Gastrocnemius medialis (tissue), 4 donors: ENCODE measurements at regions not wholly inside any gene's neighbourhood (a gene's known extent, or its start where the extent isn't known, plus 50 kb on each side); places are given as distances from the start of the nearest gene placed in this dataset.
"Not testable (repeated sequence)": the region's sequence is repeated elsewhere in the genome, so short reads cannot be mapped to it uniquely, and the experiment has no call there.

Experiments used
- ATAC-seq, 2 donors: fragments of 150-250 bp; one replicate each; pipeline ENCODE4 v1.9.1; 2016
- DNase-seq, 2 donors: peaks; one replicate each; pipeline ENCODE4 v3.0.0-alpha.2; 2019
- H3K27ac ChIP-seq, 4 donors: fragments of 200-600 bp; sonication (generic); 1 replicate in 1 of 4; 2 replicates in 3 of 4; pipeline ENCODE4 v1.5.1; 2016 to 2018; ENCODE audit warnings: mild to moderate bottlenecking in 2 of 4, moderate library complexity in 1 of 4
- H3K27me3 ChIP-seq, 3 donors: fragments of 200-600 bp; sonication (generic) in 2 of 3; 1 replicate in 1 of 3; 2 replicates in 2 of 3; pipeline versions ENCODE4 v1.5.1 to v1.6.0; 2016 to 2019; ENCODE audit warnings: mild to moderate bottlenecking in 1 of 3, moderate library complexity in 1 of 3
- H3K36me3 ChIP-seq, 2 donors: fragments of 200-600 bp; sonication (generic) in 1 of 2; one replicate each; pipeline ENCODE4 v1.5.1; 2017 to 2018
- H3K4me1 ChIP-seq, 2 donors: fragments of 200-600 bp; sonication (generic) in 1 of 2; one replicate each; pipeline ENCODE4 v1.5.1; 2016 to 2017; ENCODE audit warnings: mild to moderate bottlenecking in 2 of 2
- H3K4me3 ChIP-seq, 4 donors: fragments of 200-600 bp; sonication (generic) in 3 of 4; 1 replicate in 1 of 4; 2 replicates in 3 of 4; pipeline ENCODE4 v1.5.1; 2016 to 2019; ENCODE audit warnings: mild to moderate bottlenecking in 2 of 4
- H3K9me3 ChIP-seq, 3 donors: fragments of 200-600 bp; sonication (generic) in 2 of 3; 1 replicate in 1 of 3; 2 replicates in 2 of 3; pipeline ENCODE4 v1.5.1; 2016 to 2019
- POLR2A ChIP-seq, 2 donors: fragments of 450-650 bp; IDR thresholded peaks; one replicate each; pipeline ENCODE4 v1.6.1; 2017; ENCODE audit warnings: antibody characterized with exemption in 2 of 2, mild to moderate bottlenecking in 2 of 2, moderate library complexity in 2 of 2
- in situ Hi-C, 4 donors: fragments of 200-750 bp; cut with MboI; loops; one replicate each; pipeline versions ENCODE4 v1.15.0 to v1.8.0; 2017; ENCODE audit warnings: low sequenced_read_pairs in 4 of 4
- intact Hi-C: fragments of 100-400 bp; cut with DNase I; formaldehyde crosslinking; loops from one replicate; pipeline ENCODE4 v1.15.1; 2023; ENCODE audit warnings: low total_unique reads
- TF ChIP-seq, protein P1 (sequence below), 5 experiments: fragments of 450-650 bp in 3 of 5; fragments of 200-600 bp in 2 of 5; sonication (generic) in 2 of 5; IDR thresholded peaks in 4 of 5; conservative IDR thresholded peaks in 1 of 5; 1 replicate in 4 of 5; 2 replicates in 1 of 5; pipeline ENCODE4 v1.5.1; 2016 to 2019; ENCODE audit warnings: antibody characterized with exemption in 5 of 5, mild to moderate bottlenecking in 3 of 5, moderate library complexity in 3 of 5

DNA sequence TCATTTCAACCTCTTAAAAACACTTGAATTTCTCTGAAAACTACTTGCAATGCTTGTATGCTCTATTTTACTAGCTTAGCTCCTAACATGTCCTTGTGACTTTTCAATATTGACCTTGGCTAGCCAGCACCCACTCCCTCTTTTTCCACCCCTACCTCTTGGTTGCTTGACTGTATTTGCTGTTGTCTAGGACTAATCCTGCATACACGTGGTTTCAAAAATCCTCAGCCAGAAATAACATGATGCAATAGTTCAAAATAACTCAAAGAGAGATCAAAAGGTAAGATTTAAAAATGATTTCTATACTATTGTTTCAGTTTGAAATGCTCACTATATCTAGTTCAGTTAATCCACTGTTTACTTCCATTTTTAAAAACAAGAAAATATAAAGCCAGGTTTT lies 102.3 kb upstream of the TBX18 start:
- no peaks in the 10 kb centered on the region for H3K27me3 ChIP-seq
- ATAC-seq (no peak), DNase-seq (no peak)
- intact Hi-C loops (no loop called here), in situ Hi-C loops (no loop called here)
- no peaks in the 10 kb centered on the region for H3K4me1 ChIP-seq
- TF ChIP-seq POLR2A (IDR thresholded peaks at IDR 0.05), result no peak
- TF ChIP-seq, protein P1, sequence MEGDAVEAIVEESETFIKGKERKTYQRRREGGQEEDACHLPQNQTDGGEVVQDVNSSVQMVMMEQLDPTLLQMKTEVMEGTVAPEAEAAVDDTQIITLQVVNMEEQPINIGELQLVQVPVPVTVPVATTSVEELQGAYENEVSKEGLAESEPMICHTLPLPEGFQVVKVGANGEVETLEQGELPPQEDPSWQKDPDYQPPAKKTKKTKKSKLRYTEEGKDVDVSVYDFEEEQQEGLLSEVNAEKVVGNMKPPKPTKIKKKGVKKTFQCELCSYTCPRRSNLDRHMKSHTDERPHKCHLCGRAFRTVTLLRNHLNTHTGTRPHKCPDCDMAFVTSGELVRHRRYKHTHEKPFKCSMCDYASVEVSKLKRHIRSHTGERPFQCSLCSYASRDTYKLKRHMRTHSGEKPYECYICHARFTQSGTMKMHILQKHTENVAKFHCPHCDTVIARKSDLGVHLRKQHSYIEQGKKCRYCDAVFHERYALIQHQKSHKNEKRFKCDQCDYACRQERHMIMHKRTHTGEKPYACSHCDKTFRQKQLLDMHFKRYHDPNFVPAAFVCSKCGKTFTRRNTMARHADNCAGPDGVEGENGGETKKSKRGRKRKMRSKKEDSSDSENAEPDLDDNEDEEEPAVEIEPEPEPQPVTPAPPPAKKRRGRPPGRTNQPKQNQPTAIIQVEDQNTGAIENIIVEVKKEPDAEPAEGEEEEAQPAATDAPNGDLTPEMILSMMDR (IDR thresholded peaks at IDR 0.05 in 4 of 5, conservative IDR thresholded peaks at IDR 0.05 in 1 of 5), result no peak
- no peak overlapping the region for H3K27ac ChIP-seq
- no peaks in the 10 kb centered on the region for H3K9me3 ChIP-seq
- no peaks in the 10 kb centered on the region for H3K36me3 ChIP-seq
- H3K4me3 ChIP-seq, result no peak overlapping the region

DNA sequence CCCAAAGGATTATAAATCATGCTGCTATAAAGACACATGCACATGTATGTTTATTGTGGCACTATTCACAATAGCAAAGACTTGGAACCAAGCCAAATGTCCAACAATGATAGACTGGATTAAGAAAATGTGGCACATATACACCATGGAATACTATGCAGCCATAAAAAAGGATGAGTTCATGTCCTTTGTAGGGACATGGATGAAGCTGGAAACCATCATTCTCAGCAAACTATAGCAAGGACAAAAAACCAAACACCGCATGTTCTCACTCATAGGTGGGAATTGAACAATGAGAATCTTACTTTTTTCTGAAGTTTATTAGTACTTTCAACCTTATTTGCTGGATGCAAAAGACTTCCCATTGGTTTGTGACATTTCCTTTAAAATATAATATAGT lies 101.0 kb upstream of the TBX18 start:
- in situ Hi-C loops, ATAC-seq, H3K9me3 ChIP-seq: not testable (repeated sequence)

DNA sequence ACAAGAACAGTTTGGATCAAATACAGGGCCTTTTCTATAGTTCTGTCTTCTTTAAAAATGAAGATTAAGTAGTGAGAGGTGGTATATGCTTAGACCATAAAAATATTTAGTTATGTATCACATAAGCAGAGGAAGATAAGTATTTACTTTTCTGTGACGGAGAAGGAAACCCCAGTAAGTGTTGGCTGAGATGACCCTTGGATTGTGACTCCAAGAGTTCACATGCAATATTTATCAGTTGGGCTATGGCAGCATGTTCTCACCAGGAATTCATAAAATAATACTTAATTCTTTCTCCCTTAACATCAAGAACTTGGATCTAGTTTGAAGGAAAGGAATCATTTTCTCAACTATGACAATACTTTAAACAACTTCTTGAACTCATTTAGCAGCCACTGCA lies 98.4 kb upstream of the TBX18 start:
- TF ChIP-seq, protein P1 (IDR thresholded peaks at IDR 0.05 in 4 of 5, conservative IDR thresholded peaks at IDR 0.05 in 1 of 5), result no peak
- TF ChIP-seq POLR2A (IDR thresholded peaks at IDR 0.05), result no peak
- Histone ChIP-seq H3K36me3 (no peaks in the 10 kb centered on the region), H3K4me1 (no peaks in the 10 kb centered on the region), H3K9me3 (no peaks in the 10 kb centered on the region), H3K27ac (no peak overlapping the region), H3K4me3 (no peak overlapping the region), H3K27me3 (no peaks in the 10 kb centered on the region)
- no peak for ATAC-seq
- intact Hi-C loops (no loop called here), in situ Hi-C loops (no loop called here)
- DNase-seq, result no peak

More for the DNA sequence above, 101.0 kb upstream of the TBX18 start:
- H3K27ac ChIP-seq, intact Hi-C loops, H3K36me3 ChIP-seq, DNase-seq, H3K4me1 ChIP-seq, H3K4me3 ChIP-seq, H3K27me3 ChIP-seq: not testable (repeated sequence)

DNA sequence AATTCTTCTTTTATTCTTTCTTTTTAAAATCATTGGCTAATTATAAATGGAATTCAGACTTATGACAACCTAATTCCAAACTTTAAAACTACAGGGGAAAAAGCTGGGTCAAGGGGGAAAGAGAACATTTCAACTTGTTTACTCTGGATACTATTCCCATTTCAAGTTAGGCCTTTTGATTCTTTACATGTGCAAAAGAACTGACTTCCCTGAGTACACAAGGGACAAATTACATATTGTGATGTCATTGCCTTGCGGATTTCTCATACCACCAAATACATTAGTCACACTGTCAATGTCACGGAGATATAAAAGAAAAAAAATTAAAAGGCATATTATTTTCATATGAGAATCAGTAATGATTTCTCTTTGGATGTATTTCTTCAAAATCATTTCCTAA lies 96.5 kb upstream of the TBX18 start:
- Histone ChIP-seq H3K4me1 (no peaks in the 10 kb centered on the region), H3K9me3 (no peaks in the 10 kb centered on the region), H3K4me3 (no peak overlapping the region), H3K27ac (no peak overlapping the region), H3K27me3 (no peaks in the 10 kb centered on the region), H3K36me3 (no peaks in the 10 kb centered on the region)
- no peak for TF ChIP-seq POLR2A (IDR thresholded peaks at IDR 0.05)
- TF ChIP-seq, protein P1 (IDR thresholded peaks at IDR 0.05 in 4 of 5, conservative IDR thresholded peaks at IDR 0.05 in 1 of 5), result no peak
- ATAC-seq, result no peak
- intact Hi-C loops (no loop called here), in situ Hi-C loops (no loop called here)
- no peak for DNase-seq

DNA sequence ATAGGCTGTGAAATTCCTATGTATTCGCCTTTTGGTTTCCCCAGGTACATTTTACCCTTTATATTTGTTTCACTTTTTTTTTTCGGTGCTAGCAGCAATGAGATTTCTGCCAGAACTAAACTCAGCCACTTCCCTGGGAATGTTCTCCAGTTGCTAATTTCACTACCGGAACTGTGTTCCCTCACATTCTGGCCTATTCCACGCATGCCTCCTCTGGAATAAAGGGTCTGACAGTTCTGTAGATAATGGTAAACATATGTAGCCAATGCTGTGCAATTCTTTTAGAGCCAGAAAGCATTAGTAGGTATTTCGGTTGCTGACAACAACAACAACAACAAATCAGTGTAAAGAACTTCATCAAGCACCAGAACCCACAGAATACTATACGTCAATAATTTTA lies 96.1 kb upstream of the TBX18 start:
- Histone ChIP-seq H3K36me3 (no peaks in the 10 kb centered on the region), H3K4me1 (no peaks in the 10 kb centered on the region), H3K4me3 (no peak overlapping the region), H3K27me3 (no peaks in the 10 kb centered on the region), H3K27ac (no peak overlapping the region), H3K9me3 (no peaks in the 10 kb centered on the region)
- in situ Hi-C loops, result no loop called here
- intact Hi-C loops, result no loop called here
- no peak for TF ChIP-seq POLR2A (IDR thresholded peaks at IDR 0.05)
- TF ChIP-seq, protein P1 (IDR thresholded peaks at IDR 0.05 in 4 of 5, conservative IDR thresholded peaks at IDR 0.05 in 1 of 5), result no peak
- ATAC-seq (no peak), DNase-seq (no peak)
